Left ventricle myocardium superior (tissue), 1 donor: ENCODE measurements at regions not wholly inside any gene's neighbourhood (a gene's known extent, or its start where the extent isn't known, plus 50 kb on each side); places are given as distances from the start of the nearest gene placed in this dataset.

Experiments
- ATAC-seq: fragments of 200-7000 bp; cut with Tn5 transposase; one replicate; pipeline ENCODE4 v1.9.1; 2020; ENCODE audit warnings: mild to moderate bottlenecking, moderate library complexity
- DNase-seq: peaks from one replicate; pipeline ENCODE4 v3.0.0-alpha.2; 2020
- intact Hi-C: fragments of 100-400 bp; cut with micrococcal nuclease; formaldehyde crosslinking; loops from one replicate; pipeline ENCODE4 v1.11.0; 2022
- donor health status: DM: no; HTN: yes; CAD: no; lungs with severe emphysema.

DNA sequence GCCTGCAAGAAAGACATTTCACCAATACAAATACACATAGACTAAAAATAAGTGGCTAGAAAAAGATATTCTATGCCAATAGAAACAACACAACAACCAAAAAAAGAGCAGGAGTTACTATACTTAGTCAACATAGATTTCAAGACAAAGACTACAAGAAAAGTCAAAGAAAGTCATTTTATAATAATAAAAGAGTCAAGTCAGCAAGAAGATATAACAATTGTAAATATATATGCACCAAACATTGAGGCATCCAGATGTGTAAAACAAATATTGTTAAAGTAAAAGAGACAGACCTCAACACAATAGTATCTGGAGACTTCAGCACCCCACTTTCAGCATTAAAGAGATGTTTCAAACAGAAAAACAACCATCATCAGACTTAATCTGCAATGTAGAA is 104.6 kb downstream of the AMY1C start:
- DNase-seq = no peak
- ATAC-seq = no peak
- intact Hi-C loops = no loop called here

DNA sequence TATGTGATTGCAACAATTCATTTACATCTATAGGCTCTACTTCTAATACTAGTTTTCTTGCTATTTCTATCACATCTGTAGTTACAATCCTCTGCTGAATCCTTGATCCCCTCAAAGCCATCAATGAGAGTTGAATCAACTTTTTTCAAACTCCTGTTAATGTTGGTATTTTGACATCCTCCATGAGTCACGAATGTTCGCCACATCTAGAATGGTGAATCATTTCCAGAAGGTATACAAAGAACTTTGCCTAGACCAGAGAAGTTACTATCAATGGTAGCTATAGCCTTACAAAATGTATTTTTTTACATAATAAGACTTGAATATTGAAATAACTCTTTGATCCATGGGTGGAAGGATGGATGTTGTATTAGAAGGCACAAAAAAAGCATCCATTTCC is 110.0 kb downstream of the AMY1C start:
- DNase-seq = no peak
- no peak for ATAC-seq
- intact Hi-C loops = no loop called here

DNA sequence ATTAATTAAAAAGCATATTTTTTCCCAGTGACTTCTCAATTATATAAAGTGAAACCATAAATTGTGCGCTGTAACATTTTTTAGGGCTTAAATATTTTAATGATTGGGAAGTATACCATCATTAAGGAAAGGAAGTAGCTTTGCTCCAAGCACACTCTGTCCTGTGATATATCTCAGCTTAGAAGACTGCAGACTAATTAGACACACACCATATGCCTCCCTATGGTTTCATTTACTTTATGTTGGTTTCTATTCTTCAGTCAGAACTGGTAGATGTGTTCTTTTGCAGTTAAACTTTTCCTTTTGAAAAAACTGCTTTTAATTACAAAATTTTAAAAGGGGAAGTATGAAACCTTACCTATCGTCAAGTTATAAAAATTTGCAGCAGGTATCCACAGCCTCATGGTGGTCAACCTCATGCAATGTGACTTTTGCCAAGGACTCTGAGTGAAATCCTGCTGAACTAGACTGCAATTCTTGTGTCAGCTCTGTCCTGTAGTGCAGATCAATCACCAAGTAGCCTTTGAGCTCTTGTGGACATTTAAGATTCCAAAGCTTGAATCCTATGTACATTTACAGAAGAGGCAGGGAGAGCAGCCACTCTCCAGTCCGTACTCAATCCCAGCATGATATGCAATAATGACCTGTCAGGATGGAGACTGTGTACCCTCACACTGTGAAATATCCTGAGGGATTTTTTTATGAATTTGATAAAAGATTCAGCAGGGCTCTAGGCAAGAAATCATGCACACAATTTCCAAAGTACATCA is 149.1 kb downstream of the AMY1C start:
- no peak for ATAC-seq
- no peak for DNase-seq
- intact Hi-C loops = no loop called here

DNA sequence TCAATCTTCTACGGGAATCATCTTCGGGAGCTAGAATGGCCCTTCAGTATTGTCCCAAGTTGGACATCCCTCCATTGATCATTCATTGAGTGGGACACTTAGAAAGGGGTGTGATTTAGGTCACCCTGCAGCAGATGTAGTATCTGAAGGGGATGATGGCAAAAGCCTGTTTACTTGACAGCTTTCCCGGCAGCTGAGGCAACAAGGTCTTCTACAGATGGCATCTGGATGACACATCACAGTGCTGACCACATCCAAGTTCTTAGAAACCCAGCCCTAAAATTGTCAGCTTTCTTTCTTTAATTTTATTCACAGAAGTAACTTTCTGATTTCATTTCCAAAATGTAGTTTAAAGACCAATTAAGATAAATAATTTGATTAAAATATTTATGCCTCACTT is 150.3 kb downstream of the AMY1C start:
- no peak for ATAC-seq

DNA sequence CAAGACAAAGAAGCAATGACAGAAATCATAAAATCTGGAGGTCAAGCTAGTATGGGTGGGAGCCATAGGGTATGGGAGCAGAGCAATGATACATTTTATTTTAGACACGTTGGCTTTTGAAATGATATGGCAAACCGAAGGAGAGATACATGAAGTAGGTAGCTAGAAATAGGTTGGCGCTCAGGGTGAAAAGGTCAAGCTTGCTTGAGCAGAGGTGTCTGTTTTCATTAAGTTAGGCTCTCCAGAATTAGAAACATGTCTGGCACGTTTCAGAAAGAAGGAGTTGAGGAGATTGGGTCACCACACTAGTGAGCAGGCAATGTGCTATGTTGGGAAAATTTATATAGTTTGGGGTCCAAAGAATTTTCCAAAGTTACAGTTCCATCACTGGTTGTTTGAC is 151.4 kb downstream of the AMY1C start:
- intact Hi-C loops = no loop called here
- peak; percentile 70 for ATAC-seq
- DNase-seq = no peak

More for the DNA sequence above, 150.3 kb downstream of the AMY1C start:
- intact Hi-C loops = no loop called here
- DNase-seq = no peak

DNA sequence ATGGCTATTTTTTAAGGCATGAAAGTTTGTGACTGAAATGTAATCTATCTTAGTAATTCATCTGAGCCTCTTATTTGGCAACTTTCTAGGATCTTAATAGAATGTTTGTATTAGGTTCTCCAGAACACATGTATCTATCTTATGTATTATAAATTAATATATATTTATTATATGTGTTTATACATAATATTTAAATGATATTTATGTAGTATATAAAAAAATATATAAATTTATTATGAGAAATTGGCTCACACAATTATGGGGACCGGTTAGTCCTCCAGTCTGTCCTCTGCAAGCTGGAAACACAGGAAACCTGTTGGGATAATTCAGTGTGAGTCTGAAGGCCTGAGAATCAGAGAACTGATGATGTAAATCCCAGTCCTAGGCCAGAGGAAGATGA is 155.7 kb downstream of the AMY1C start:
- ATAC-seq (no peak), DNase-seq (no peak)
- intact Hi-C loops = no loop called here

DNA sequence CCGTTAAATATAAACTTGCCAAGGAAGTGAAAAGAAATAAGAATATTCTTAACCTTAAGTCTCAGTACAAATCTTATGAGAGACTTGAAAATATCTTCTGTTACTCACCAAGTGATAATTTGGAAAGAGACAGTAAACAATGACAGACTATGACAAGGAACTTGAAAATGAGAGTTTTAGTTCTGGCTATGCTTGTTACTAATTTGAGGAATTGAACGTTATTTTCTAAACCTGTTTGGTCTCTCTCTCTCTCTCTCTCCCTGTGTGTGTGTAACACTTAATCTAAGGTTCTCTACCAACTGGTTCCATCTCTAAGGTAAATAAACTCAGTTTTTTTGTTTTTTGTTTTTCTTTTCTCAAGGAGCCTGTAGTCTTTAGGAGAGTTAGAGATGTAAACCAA is 161.8 kb downstream of the AMY1C start:
- ATAC-seq (no peak), DNase-seq (no peak)
- intact Hi-C loops = no loop called here

DNA sequence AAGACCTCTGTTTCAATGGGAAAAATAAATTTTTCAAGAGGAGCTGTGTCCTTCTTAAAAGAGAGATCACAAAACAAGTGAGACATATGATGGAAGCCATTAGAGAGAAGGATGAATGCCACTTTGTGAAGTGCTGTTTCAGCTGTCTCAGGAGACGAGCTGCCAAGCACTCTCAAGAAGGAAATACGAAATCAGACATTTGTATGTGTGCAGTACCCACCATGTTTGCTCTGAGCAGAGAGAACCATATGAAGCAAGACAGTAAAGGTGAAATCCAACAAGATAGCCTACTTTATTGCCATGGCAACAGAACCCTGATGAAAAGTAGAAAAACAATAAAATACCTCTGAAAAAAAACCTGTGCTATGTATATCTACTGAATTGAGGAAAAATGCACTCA is 168.1 kb downstream of the AMY1C start:
- intact Hi-C loops = no loop called here
- DNase-seq (no peak), ATAC-seq (no peak)

DNA sequence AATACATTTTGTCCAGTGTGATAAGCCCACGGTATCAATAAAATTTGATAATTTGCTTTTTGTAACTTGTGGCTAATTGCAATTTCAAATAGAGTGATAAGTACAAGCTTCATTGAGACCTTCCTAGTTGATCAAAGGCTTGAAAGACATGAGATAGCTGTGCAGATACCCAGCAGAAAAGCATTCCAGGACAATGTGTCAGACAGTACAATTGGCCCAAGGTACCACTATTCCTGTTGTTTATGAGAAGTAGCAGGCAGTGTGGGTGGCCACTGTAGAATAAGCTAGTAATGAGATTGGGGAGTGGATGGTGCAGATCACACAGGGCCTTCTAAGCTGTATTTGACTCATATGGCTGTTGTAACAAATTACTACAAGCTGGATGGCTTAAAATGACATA is 182.2 kb downstream of the AMY1C start:
- ATAC-seq (no peak), DNase-seq (no peak)
- intact Hi-C loops = no loop called here

DNA sequence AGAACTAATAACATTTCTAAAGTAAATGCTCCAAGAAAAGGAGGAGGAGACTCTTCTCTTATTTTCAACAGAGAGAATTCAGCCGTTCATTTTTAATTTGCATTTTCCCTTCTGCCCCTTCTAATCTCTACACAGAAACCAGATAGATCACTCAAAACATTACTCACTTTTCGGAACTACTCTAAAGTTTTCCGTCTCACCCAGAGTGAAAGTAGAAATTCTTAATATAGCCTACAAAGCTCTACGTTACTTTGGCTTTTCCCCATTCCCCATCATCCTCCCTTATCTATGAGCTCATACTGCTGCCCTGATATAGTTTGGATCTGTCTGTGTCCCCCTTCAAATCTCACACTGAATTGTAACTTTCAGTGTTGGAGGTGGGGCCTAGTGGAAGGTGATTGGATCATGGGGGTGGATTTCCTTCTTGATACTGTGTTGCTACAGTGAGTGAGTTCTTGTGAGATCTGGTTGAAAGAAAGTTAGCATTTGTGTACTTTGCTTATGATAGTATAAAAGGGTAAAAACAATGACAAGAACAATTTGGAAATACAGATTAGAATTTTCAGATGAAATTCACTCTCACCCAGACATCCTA is 188.2 kb downstream of the AMY1C start:
- no peak for DNase-seq
- intact Hi-C loops = no loop called here
- no peak for ATAC-seq

DNA sequence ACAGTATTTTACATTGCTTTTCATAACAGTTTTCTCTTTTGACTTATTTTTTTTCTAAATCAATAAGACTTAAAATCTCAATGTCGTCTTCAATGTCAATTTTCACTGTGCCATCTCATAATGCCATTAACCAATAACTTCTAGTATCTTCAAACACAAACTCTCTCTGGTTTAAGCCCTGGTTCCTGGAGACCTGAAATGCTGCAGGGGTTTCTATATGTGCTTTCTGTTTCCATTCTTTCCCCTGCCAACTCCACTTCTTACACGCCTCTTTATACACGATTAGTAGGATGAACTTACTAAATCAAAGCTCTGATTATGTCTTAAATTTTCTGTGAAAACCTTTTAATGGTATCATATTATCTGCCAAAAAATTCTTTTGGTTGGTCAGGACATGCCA is 191.4 kb downstream of the AMY1C start:
- ATAC-seq = no peak
- intact Hi-C loops = no loop called here

DNA sequence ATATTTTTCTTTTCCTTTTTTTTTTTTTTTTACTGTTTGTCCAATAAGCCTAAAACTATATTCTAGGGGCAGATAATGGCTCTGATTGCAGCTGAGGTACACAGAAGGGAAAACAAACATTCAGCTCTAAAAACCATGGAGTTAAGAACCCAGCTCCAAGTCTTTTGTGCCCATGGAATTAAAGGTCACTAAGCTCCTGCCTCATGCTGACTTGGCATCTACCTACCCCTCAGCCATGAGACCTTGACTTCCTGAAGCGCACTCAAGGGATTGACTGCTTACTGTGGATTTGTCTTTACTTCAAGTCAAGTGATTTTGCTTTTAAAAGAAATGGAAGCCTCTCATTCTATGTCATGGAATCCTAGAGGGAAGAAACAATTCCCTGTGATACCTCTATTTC is 192.3 kb downstream of the AMY1C start:
- DNase-seq = no peak
- ATAC-seq = no peak
- intact Hi-C loops = no loop called here

More for the DNA sequence above, 191.4 kb downstream of the AMY1C start:
- no peak for DNase-seq

DNA sequence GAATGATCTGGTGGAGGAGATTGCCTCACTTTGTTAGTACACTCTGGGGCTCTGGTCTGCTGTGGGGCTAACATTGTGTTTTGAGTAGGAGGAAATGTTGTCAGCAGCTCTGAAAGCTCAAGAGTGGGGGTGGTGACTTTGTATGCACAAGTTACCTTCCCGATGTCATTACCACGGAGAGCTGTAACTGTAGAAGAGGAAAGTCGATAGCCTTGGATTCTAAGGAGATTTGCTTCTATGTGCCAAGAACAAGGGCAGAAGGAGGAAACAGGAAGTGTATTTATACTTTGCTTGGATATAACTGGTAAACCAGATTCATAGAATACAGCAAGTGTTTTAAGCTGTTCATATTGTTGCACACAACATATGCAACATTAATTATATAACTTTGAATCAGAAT is 196.1 kb downstream of the AMY1C start:
- intact Hi-C loops = no loop called here
- no peak for DNase-seq
- no peak for ATAC-seq

DNA sequence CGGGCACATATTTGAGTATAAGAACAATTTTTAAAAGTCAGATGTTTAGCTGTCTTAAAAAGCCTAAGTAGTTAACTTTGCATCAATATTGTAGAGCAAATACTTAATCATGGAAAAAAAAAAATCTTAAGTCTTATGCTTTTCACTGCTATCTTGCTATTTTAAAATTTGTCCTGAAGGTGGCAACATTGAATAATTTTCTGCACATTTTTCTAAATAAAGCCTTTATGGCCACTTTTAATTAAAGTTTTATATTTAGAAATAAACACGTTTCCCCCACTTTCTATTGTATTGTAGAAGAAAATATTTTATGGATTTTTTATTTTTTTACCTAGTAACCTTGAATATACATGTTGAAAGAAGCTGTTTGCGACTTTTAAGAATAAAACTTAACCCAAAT is 198.8 kb downstream of the AMY1C start:
- intact Hi-C loops = no loop called here
- DNase-seq = no peak
- ATAC-seq = no peak

DNA sequence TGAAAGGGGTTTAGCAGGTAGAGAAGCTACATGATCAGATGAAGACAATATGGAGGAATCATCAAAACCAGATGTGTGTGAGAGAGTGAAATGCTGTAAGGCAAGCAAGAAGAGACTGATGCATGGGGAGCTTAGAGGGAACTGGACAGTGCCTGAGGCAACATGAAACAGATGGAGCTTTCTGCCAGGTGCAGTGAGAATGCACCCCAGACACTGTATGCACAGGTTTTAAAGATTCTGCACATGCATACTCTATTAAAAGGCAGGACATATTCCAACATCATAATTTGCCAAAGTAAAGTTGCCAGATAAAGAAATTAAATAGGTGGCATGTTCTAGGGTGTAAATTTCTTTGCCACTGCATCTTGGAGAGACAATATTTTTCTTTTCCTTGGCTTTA is 200.1 kb downstream of the AMY1C start:
- intact Hi-C loops = no loop called here
- ATAC-seq (no peak), DNase-seq (no peak)

DNA sequence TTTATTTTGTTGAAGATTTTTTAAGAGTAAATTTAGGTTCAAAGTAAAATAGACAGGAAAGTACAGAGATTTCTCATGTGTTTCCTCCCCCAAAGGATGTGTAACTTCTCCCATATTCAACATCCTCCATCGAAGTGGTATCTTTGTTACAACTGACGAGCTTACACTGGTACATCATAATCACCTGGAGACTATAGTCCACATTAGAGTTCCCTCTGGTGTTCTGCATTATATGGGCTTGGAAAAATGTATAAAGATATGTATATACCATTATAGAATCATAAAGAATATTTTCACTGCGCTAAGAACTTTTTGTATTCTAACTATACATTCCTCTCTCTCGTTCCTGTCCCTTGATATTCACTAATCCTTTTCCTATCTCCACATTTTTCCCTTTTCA is 203.7 kb downstream of the AMY1C start:
- ATAC-seq (no peak), DNase-seq (no peak)
- intact Hi-C loops = no loop called here

DNA sequence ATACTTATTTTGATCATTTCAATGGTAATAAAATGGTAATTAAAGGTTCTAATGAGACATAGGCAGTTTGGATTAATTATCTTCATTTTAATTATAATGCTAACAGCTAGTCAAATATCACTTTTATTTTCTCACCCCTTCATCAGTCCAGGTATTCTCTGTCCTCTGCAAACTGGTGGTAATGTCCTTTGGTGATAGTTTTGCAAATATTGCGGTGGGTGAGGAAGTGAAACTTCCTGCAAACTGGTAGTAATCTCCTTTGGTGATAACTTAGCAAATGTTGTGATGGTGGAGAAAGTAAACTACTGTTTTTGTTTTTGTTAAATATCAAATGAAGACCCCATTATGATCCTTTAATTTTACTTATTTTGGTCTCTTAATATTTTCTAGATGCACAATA is 209.0 kb downstream of the AMY1C start:
- intact Hi-C loops = no loop called here
- DNase-seq = no peak
- ATAC-seq = no peak

DNA sequence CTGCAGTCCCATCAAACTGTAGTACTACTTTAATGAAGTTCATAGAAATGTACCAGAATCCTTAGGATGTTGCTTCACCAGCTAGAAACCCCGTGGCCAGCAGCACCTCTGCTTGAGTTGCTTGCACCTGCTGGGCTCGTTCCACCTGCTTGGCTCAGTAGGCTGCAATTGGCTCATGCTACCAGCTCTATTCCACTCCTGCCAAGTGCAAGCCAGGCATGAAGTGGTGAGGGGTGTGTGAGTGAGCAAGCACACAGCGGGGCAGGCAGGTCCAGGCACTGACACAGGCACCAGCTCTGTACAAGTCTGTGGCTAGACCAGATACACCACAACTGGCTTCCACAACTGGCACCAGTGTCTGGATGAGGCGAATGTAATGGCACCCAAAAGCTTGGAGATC is 209.9 kb downstream of the AMY1C start:
- DNase-seq (no peak), ATAC-seq (no peak)
- intact Hi-C loops = no loop called here

DNA sequence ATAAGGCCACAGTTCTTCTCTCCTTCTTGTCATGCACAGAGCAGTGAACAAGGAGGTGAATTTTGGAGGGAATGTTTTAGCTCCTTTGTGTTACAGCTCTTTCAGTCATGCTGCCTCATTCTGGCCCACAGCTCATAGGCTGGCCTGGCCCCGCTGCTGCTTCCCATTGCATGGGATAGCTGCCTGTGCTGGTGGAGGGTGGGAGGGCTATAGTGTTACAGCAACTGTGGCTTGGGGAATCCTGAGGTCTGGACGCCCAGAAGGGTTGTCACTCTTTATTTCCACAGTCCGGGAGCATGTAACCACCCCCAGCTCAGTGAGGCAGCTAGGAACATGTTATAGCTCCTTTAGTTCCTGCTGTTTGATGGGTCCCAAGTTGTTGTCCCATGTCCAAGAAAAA is 210.3 kb downstream of the AMY1C start:
- intact Hi-C loops = no loop called here
- ATAC-seq = no peak

DNA sequence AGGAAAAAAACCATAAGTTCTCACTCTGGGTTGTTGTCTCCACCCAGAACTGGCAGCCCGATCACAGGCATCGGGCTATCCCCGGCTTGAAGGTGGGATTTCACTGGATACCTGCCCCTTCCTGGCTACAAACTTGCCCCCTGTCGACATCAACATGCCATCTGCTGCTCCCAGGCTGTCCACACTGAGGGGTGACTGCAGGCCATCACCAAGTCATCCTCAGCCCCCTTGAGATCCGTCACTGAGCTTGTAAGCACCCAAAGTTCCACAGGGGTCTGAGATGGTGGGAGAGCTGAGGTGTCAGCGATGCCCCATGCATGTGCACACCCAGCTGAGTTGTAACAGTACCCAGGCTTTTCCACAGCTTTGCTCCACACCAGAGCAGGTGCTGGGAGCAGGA is 211.0 kb downstream of the AMY1C start:
- intact Hi-C loops = no loop called here
- ATAC-seq (no peak), DNase-seq (no peak)

More for the DNA sequence above, 210.3 kb downstream of the AMY1C start:
- no peak for DNase-seq

DNA sequence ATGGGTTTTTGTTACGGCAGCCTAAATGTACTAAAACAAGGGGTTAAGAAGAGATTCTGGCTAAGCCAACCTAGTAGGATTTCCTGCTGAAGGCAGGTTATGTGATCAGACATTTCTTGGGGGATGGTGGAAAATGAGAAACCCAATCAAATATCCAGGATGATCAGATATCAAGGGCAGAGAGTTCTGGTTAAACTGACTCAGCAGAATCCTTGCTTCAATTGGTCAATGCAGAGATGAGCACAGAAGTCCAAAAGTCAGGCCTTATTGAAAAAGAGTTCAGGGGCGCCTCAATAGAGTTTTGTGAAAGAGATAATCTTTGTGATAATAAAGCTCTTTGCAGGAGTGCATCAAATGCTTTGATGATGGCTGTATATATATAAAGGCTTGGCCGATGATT is 237.1 kb downstream of the AMY1C start:
- ATAC-seq = no peak
- DNase-seq = no peak
- intact Hi-C loops = no loop called here
